ENCODE measurements at regions not wholly inside any gene's neighbourhood (a gene's known extent, or its start where the extent isn't known, plus 50 kb on each side); places are given as distances from the start of the nearest gene placed in this dataset.
"Not testable (repeated sequence)": the region's sequence is repeated elsewhere in the genome, so short reads cannot be mapped to it uniquely, and the experiment has no call there.

GRCh38 chr10:4255751-4256150 is 470.7 kb upstream of the KLF6 start:
- DNase-seq, result no peak

- DNase-seq, result no peak
These were observed 469.3 kb upstream of the KLF6 start for GRCh38 chr10:4254101-4254994.

- DNase-seq, result no peak
These were observed 467.7 kb upstream of the KLF6 start for GRCh38 chr10:4252701-4253100.

GRCh38 chr10:4250587-4250887 is 465.5 kb upstream of the KLF6 start:
- no peak for DNase-seq

GRCh38 chr10:4249841-4250586 is 465.0 kb upstream of the KLF6 start:
- DNase-seq, result no peak

- peak; percentile 37 for DNase-seq
These were observed 462.4 kb upstream of the KLF6 start for GRCh38 chr10:4247379-4247778.

- DNase-seq, result peak; percentile 80
These were observed 461.9 kb upstream of the KLF6 start for GRCh38 chr10:4246881-4247358.

GRCh38 chr10:4243651-4244050 is 458.6 kb upstream of the KLF6 start:
- DNase-seq, result peak; percentile 96

GRCh38 chr10:4243169-4243568 is 458.2 kb upstream of the KLF6 start:
- DNase-seq, result no peak

GRCh38 chr10:4242561-4243035 is 457.6 kb upstream of the KLF6 start:
- peak; percentile 90 for DNase-seq

GRCh38 chr10:4241724-4242345 is 456.8 kb upstream of the KLF6 start:
- peak; percentile 96 for DNase-seq

GRCh38 chr10:4240608-4241197 is 455.7 kb upstream of the KLF6 start:
- peak; percentile 96 for DNase-seq

- no peak for DNase-seq
These were observed 454.2 kb upstream of the KLF6 start for GRCh38 chr10:4239186-4239585.

- not testable (repeated sequence) for DNase-seq
These were observed 451.9 kb upstream of the KLF6 start for GRCh38 chr10:4236905-4237304.

GRCh38 chr10:4234661-4235060 is 449.7 kb upstream of the KLF6 start:
- peak; percentile 17 for DNase-seq

- DNase-seq, result no peak
These were observed 446.4 kb upstream of the KLF6 start for GRCh38 chr10:4231439-4231838.

GRCh38 chr10:4230036-4230435 is 445.0 kb upstream of the KLF6 start:
- no peak for DNase-seq

- no peak for DNase-seq
These were observed 444.1 kb upstream of the KLF6 start for GRCh38 chr10:4229106-4229505.

- DNase-seq, result no peak
These were observed 442.6 kb upstream of the KLF6 start for GRCh38 chr10:4227586-4227985.

GRCh38 chr10:4226941-4227540 is 442.0 kb upstream of the KLF6 start:
- no peak for DNase-seq

- no peak for DNase-seq
These were observed 439.2 kb upstream of the KLF6 start for GRCh38 chr10:4224178-4224577.

GRCh38 chr10:4221310-4221709 is 436.3 kb upstream of the KLF6 start:
- DNase-seq, result not testable (repeated sequence)

GRCh38 chr10:4219901-4220300 is 434.9 kb upstream of the KLF6 start:
- no peak for DNase-seq
